H9 (cell line): ENCODE measurements at regions not wholly inside any gene's neighbourhood (a gene's known extent, or its start where the extent isn't known, plus 50 kb on each side); places are given as distances from the start of the nearest gene placed in this dataset.

Experiments used
- DNase-seq: peaks from one replicate; pipeline ENCODE4 v3.0.0-alpha.2; 2017
- H2AFZ ChIP-seq: one replicate; pipeline ENCODE4 v1.6.1; 2013; ENCODE audit warnings: mild to moderate bottlenecking, low read length, control low read depth, moderate library complexity
- H2AK5ac ChIP-seq: 2 replicates; pipeline ENCODE4 v1.6.1; 2013; ENCODE audit warnings: low read length, control low read depth, mixed read lengths; ENCODE audit not compliant: insufficient read length
- H2BK120ac ChIP-seq: one replicate; pipeline ENCODE4 v1.6.1; 2013; ENCODE audit warnings: low read depth, mild to moderate bottlenecking, low read length, control low read depth, inconsistent platforms; ENCODE audit not compliant: poor library complexity, severe bottlenecking
- H2BK12ac ChIP-seq: 2 replicates; pipeline ENCODE4 v1.6.1; 2013; ENCODE audit warnings: low read length, control low read depth, mixed read lengths, low read depth; ENCODE audit not compliant: insufficient read length
- H2BK15ac ChIP-seq: 2 replicates; pipeline ENCODE4 v1.6.1; 2013; ENCODE audit warnings: low read depth, low read length, control low read depth
- H2BK20ac ChIP-seq: one replicate; pipeline ENCODE4 v1.6.1; 2013; ENCODE audit warnings: low read depth, mild to moderate bottlenecking, low read length, control low read depth, inconsistent platforms; ENCODE audit not compliant: poor library complexity, severe bottlenecking
- H2BK5ac ChIP-seq: 2 replicates; pipeline ENCODE4 v1.6.1; 2013; ENCODE audit warnings: low read length, control low read depth, mixed read lengths; ENCODE audit not compliant: insufficient read length
- H3K14ac ChIP-seq: 2 replicates; pipeline ENCODE4 v1.6.1; 2013; ENCODE audit warnings: low read length, control low read depth; ENCODE audit not compliant: insufficient read depth
- H3K18ac ChIP-seq: 2 replicates; pipeline ENCODE4 v1.6.1; 2013; ENCODE audit warnings: low read depth, mild to moderate bottlenecking, mixed read lengths, low read length, control low read depth; ENCODE audit not compliant: insufficient read length
- H3K23ac ChIP-seq: 2 replicates; pipeline ENCODE4 v1.6.1; 2013; ENCODE audit warnings: low read length, control low read depth, mixed read lengths, low read depth; ENCODE audit not compliant: insufficient read length
- H3K23me2 ChIP-seq: 2 replicates; pipeline ENCODE4 v1.6.1; 2013; ENCODE audit warnings: low read depth, mild to moderate bottlenecking, mixed read lengths, low read length, control low read depth; ENCODE audit not compliant: insufficient read length, poor library complexity, severe bottlenecking
- H3K27ac ChIP-seq: 2 replicates; pipeline ENCODE4 v1.5.1; 2013; ENCODE audit warnings: low read length, control low read depth, mixed read lengths, low read depth; ENCODE audit not compliant: insufficient read length
- H3K27me3 ChIP-seq: 2 replicates; pipeline ENCODE4 v1.6.1; 2013; ENCODE audit warnings: low read length, control low read depth, inconsistent platforms; ENCODE audit not compliant: insufficient read depth
- H3K4ac ChIP-seq: 2 replicates; pipeline ENCODE4 v1.6.1; 2013; ENCODE audit warnings: low read depth, mild to moderate bottlenecking, control low read depth, inconsistent platforms, low read length, moderate library complexity
- H3K4me1 ChIP-seq: 2 replicates; pipeline ENCODE4 v1.6.1; 2013; ENCODE audit warnings: low read length, control low read depth, inconsistent platforms; ENCODE audit not compliant: insufficient read depth
- H3K4me2 ChIP-seq: 2 replicates; pipeline ENCODE4 v1.6.1; 2013; ENCODE audit warnings: low read length, control low read depth, mixed read lengths; ENCODE audit not compliant: insufficient read length, insufficient read depth
- H3K56ac ChIP-seq: 2 replicates; pipeline ENCODE4 v1.6.1; 2013; ENCODE audit warnings: low read depth, mild to moderate bottlenecking, mixed read lengths, low read length, control low read depth; ENCODE audit not compliant: insufficient read length
- H3K79me1 ChIP-seq: 2 replicates; pipeline ENCODE4 v1.6.1; 2013; ENCODE audit warnings: low read depth, mild to moderate bottlenecking, moderate library complexity, low read length, control low read depth, inconsistent platforms; ENCODE audit not compliant: insufficient read depth, poor library complexity, severe bottlenecking
- H3K79me2 ChIP-seq: 2 replicates; pipeline ENCODE4 v1.6.1; 2013; ENCODE audit warnings: low read length, control low read depth, inconsistent platforms; ENCODE audit not compliant: insufficient read depth
- H3K9ac ChIP-seq: 2 replicates; pipeline ENCODE4 v1.6.1; 2013; ENCODE audit warnings: low read length, control low read depth, mixed read lengths; ENCODE audit not compliant: insufficient read length; ENCODE audit errors: extremely low read depth
- H3K9me3 ChIP-seq: one replicate; pipeline ENCODE4 v1.6.1; 2013; ENCODE audit warnings: low read depth, low read length, inconsistent platforms; ENCODE audit not compliant: control insufficient read depth
- H3T11ph ChIP-seq: one replicate; pipeline ENCODE4 v1.6.1; 2013; ENCODE audit warnings: mild to moderate bottlenecking, low read length, control low read depth, inconsistent platforms
- H4K20me1 ChIP-seq: one replicate; pipeline ENCODE4 v1.6.1; 2013; ENCODE audit not compliant: control insufficient read depth, insufficient read length, insufficient read depth
- H4K5ac ChIP-seq: 2 replicates; pipeline ENCODE4 v1.6.1; 2013; ENCODE audit warnings: low read depth, mild to moderate bottlenecking, mixed read lengths, low read length, control low read depth; ENCODE audit not compliant: insufficient read length
- H4K8ac ChIP-seq: replicated peaks from 2 replicates; pipeline ENCODE4 v1.6.1; 2013; ENCODE audit warnings: low read length, control low read depth, mixed read lengths, low read depth; ENCODE audit not compliant: insufficient read length
- H4K91ac ChIP-seq: 2 replicates; pipeline ENCODE4 v1.6.1; 2013; ENCODE audit warnings: low read depth, mild to moderate bottlenecking, moderate library complexity, mixed read lengths, low read length, control low read depth; ENCODE audit not compliant: insufficient read length
- H3K27ac Mint-ChIP-seq, 3 experiments: 2 replicates in 2 of 3; 3 replicates in 1 of 3; pipeline ENCODE4 v1.8.0; 2020 to 2021; ENCODE audit warnings: mixed read lengths in 3 of 3, mild to moderate bottlenecking in 1 of 3, moderate library complexity in 1 of 3
- H3K27me3 Mint-ChIP-seq: 2 replicates; pipeline ENCODE4 v1.8.0; 2021; ENCODE audit warnings: low read depth, mild to moderate bottlenecking, moderate library complexity, mixed read lengths
- H3K36me3 Mint-ChIP-seq, 3 experiments: 2 replicates in 2 of 3; 3 replicates in 1 of 3; pipeline ENCODE4 v1.8.0; 2020 to 2021; ENCODE audit warnings: low read depth in 3 of 3, mixed read lengths in 3 of 3; ENCODE audit not compliant: insufficient read depth in 1 of 3
- H3K4me1 Mint-ChIP-seq, 2 experiments: 2 replicates each; pipeline ENCODE4 v1.8.0; 2020; ENCODE audit warnings: mixed read lengths in 2 of 2
- H3K4me3 Mint-ChIP-seq, 2 experiments: 2 replicates in 1 of 2; 3 replicates in 1 of 2; pipeline ENCODE4 v1.8.0; 2020 to 2021; ENCODE audit warnings: mild to moderate bottlenecking in 2 of 2, mixed read lengths in 2 of 2, moderate library complexity in 1 of 2
- H3K9me3 Mint-ChIP-seq, 2 experiments: 2 replicates in 1 of 2; 3 replicates in 1 of 2; pipeline ENCODE4 v1.8.0; 2020; ENCODE audit warnings: mild to moderate bottlenecking in 2 of 2, mixed read lengths in 2 of 2, moderate library complexity in 1 of 2
- WGBS: extraction: QIAGEN DNeasy Blood & Tissue Kit; methylation state at CpG from one replicate; pipeline ENCODE4 v1.1.7; 2013; ENCODE audit warnings: missing lambda C conversion rate, low lambda C conversion rate, mixed read lengths; ENCODE audit not compliant: insufficient read length; ENCODE audit errors: extremely low coverage; 5-methylcytosine and 5-hydroxymethylcytosine counted together
- TF ChIP-seq, protein P1 (sequence below): fragments of 200-600 bp; sonication (generic); conservative IDR thresholded peaks from 3 replicates; pipeline ENCODE4 v1.8.0; 2021; ENCODE audit warnings: antibody characterized with exemption, mild to moderate bottlenecking

DNA sequence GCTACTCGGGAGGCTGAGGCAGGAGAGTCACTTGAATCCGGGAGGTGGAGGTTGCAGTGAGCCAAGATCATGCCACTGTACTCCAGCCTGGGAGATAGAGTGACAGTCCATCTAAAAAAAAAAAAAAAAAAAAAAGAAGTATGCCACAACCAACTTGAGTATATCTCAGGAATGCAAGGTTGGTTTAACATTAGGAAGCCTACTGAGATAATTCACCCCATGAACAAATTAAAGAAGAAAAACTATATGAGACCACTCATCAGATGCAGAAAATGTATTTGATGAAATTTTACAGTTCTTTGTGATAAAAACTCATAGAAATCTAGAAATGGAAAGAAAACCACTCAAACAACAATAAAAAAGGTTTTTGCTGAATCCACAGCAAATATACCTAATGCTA lies 373.8 kb downstream of the LMO4 start:
- Histone ChIP-seq H3K79me1 (no peaks in the 10 kb centered on the region), H3K56ac (no peak overlapping the region), H4K8ac (no peak overlapping the region), H2BK5ac (no peak overlapping the region), H3K4me1 (no peaks in the 10 kb centered on the region), H4K91ac (no peak overlapping the region), H2BK120ac (no peak overlapping the region), H2BK20ac (no peak overlapping the region), H3K79me2 (no peaks in the 10 kb centered on the region), H3K27me3 (no peaks in the 10 kb centered on the region), H4K20me1 (no peaks in the 10 kb centered on the region), H3K27ac (no peak overlapping the region), H3K4me2 (no peak overlapping the region), H2BK12ac (no peak overlapping the region), H2AFZ (no peak overlapping the region), H3K23me2 (no peaks in the 10 kb centered on the region), H2AK5ac (no peak overlapping the region), H3K9me3 (no peaks in the 10 kb centered on the region), H3K18ac (no peak overlapping the region), H3T11ph (no peak overlapping the region), H4K5ac (no peak overlapping the region), H3K4ac (no peak overlapping the region), H2BK15ac (no peak overlapping the region), H3K9ac (no peak overlapping the region), H3K23ac (no peak overlapping the region), H3K14ac (no peak overlapping the region)
- no peak for DNase-seq
- H3K4me1 Mint-ChIP-seq, result peaks cover 3 to 4% of the 10 kb centered on the region in 2 experiments; a peak in 3 of 4 replicates
- no CpG with 5 or more reads among the region's 2 CpGs for WGBS
- no peaks in the 10 kb centered on the region; the same call in 1 of the 2 replicates for H3K27me3 Mint-ChIP-seq
- no peak overlapping the region for H3K4me3 Mint-ChIP-seq
- TF ChIP-seq, protein P1, sequence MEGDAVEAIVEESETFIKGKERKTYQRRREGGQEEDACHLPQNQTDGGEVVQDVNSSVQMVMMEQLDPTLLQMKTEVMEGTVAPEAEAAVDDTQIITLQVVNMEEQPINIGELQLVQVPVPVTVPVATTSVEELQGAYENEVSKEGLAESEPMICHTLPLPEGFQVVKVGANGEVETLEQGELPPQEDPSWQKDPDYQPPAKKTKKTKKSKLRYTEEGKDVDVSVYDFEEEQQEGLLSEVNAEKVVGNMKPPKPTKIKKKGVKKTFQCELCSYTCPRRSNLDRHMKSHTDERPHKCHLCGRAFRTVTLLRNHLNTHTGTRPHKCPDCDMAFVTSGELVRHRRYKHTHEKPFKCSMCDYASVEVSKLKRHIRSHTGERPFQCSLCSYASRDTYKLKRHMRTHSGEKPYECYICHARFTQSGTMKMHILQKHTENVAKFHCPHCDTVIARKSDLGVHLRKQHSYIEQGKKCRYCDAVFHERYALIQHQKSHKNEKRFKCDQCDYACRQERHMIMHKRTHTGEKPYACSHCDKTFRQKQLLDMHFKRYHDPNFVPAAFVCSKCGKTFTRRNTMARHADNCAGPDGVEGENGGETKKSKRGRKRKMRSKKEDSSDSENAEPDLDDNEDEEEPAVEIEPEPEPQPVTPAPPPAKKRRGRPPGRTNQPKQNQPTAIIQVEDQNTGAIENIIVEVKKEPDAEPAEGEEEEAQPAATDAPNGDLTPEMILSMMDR, result no peak
- peaks cover 26 to 35% of the 10 kb centered on the region in 2 experiments for H3K9me3 Mint-ChIP-seq
- H3K27ac Mint-ChIP-seq, result no peak overlapping the region
- peaks cover 9 to 30% (median 18%) of the 10 kb centered on the region in 3 experiments for H3K36me3 Mint-ChIP-seq
